HUDEP-2 (cell line): ENCODE measurements at regions not wholly inside any gene's neighbourhood (a gene's known extent, or its start where the extent isn't known, plus 50 kb on each side); places are given as distances from the start of the nearest gene placed in this dataset.
A peak's percentile ranks its signal among the peaks of the same experiment; 100 is the strongest.

Experiments used
- DNase-seq, 76 experiments: peaks; one replicate each; lab custom pipeline; 2025; ENCODE audit not compliant: unreplicated experiment in 76 of 76; lab: John Stamatoyannopoulos, UW

DNA sequence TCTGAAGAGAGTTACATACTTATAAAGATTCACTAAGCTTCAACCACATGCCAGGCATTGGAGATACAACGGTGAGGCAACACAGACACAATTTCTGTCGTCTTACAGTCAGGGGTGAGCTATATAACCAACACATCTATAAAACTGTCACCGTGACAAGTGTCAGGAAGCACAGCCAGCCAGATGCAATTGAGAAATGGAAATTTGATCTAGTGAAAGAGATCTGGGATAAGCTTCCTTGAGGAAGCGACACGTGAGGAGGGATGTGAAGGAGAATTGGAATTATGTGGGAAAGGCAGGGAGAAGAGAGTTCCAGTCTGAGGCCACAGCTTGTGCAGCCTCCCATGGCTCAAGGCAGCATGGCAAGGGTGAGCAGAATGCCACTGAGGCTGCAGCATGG, 50.9 kb upstream of the ZNF354B start:
- DNase-seq: no peak

DNA sequence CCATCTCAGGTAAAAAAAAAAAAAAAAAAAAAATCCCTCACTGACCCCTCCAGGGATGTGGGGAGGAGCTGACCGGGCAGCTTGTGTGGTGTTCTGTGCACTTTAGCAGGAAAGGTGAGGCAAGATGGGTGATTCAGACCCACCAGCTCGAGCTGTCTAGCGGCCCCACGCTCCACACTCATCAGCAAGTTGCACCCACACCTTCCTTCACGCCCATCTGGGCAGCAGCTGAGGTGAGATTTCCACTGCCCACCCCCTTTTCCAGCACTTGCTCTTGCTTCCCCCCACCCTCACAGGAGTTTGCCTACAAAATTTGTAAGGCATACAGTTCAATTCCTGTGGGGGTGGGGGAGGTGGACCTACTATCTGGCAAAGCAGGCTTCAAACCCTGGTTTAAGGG, 58.7 kb upstream of the ZNF354B start:
- DNase-seq: no peak

DNA sequence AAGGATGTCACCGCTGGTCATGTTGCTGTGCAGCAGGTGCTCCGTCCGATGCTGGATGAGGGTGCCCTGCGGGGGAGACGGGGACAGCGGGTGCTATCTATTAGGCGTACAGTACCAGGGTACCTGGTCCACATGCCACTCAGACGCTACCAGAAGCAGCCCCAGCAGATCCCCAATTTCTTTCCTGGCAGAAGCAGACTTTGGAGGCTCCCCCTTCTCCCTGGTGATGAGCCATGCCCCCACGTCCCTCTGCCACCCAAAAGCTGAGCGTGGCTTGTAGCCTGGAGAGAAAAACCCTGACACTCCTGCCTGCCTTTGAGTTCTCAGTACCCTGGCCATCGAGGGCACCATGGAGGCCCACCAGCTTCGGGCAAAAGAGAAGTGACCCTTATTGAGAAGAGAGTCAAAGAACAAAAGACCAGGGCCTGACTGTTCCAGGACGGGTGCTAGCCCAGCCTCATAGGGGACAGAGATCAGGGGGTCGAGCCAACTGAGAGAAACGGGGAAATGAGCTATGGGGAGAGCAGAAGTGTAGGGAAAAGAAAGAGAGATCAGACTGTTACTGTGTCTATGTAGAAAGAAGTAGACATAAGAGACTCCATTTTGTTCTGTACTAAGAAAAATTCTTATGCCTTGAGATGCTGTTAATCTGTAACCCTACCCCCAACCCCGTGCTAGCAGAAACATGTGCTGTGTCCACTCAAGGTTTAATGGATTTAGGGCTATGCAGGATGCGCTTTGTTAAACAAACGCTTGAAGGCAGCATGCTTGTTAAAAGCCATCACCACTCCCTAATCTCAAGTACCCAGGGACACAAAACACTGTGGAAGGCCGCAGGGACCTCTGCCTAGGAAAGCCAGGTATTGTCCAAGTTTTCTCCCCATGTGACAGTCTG, 62.0 kb upstream of the ZNF354B start:
- DNase-seq: no peak

DNA sequence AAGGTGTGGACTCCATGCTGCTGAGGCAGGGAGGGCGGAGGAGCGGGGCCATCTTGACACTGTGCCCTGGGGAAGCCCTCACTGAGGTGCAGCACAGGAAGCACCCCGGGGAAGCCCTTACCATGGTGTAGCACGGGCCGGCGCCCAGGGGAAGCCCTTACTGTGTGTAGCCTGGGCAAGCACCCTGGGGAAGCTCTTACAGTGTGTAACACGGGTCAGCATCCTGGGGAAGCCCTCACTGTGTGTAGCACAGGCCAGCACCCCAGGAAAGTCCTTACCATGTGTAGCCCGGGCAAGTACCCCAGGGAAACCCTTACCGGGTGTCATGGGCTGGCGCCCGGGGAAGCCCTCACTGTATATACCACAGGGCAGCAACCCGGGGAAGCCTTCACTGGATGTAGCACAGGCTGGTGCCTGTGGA, 62.6 kb upstream of the ZNF354B start:
- no peak for DNase-seq

DNA sequence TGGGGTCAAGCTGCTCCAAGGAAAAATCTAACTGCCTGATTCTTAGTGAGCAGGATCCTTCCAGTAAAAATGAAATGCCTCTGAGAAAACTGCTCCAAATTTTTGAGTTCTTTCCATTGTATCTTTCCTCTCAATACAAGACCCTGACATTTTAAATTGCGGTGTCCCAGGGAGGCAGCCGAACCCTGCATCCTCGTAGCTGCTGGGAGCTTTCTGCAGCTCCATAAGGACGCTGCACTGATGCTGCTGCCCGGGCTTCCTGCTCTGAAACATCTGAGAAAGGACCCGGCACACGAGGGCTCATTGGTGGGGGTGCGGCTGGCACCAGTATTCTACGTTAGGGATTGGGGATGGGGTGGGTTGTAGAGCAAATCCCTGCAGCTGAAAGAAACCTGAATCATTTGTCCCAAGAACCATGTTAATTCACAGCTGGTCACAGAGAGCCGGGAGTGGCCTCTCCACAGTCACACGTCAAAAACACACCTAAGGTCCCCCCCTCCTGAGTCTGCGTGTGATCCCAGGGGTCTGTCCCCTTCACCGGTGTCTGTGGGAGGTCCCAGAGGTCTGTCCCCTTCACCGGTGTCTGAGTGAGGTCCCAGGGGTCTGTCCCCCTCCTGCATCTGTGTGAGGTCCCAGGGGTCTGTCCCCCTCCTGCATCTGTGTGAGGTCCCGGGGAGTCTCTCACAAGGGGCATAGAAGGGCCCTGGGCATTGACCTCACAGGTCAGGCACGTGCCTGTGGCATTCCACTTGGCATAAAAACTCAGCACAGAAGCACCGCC, 63.4 kb upstream of the ZNF354B start:
- no peak for DNase-seq

DNA sequence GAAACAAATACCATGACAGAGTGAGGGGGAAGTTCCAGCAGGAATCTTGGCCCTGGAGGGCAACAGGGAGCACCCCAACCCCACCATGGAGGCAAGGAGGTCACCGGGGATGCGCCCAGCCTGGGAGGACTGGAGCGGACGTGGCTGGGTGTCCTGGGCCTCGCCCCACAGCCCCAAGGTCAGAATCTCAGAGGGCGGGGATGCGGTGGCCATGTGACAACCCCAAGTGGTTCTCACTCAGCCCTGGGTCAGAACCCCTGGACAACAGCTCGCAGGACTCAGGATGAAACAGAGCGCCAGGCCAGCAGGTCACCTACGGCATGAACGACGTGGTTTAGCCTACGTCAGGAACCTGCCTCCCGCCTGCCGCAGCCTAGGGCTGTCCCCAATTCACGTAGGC, 64.0 kb upstream of the ZNF354A start:
- no peak for DNase-seq

DNA sequence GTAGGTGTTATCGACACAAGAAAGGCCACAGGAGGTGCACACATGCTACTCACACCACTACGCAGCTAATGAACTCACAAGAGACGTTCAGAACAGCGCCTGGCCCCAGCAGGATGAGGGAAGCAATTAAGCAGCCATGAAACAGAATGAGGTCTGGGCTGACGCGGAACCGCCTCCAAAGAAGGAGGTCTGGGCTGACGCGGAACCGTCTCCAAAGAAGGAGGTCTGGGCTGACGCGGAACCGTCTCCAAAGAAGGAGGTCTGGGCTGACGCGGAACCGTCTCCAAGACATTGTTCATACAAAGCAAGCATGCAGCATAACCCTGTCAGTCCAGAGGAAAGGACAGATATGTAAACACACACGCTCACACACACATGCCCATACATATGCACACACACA, 63.2 kb upstream of the ZNF354A start:
- DNase-seq: no peak

DNA sequence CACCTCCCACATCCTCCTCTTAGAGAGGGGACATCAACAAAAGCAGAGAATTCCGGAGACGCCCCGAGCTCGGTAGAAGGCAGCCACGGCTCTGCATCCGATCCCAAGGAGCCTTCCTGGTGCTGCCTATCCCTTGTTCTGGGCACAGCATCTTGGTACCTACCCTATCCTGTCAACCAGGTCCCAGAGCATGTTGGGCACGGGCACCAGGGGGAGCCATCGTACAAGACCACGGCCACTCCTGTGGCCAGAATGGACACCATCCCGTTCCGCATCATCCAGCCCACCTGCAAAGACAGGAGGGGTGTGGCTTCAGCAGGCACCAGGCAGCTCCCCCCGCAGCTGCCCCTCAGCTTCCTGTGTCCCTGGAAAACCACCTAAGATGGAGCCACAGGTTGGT, 62.7 kb upstream of the ZNF354A start:
- DNase-seq: peak in 8 of 76 experiments; percentile 1 to 19 (median 5)

DNA sequence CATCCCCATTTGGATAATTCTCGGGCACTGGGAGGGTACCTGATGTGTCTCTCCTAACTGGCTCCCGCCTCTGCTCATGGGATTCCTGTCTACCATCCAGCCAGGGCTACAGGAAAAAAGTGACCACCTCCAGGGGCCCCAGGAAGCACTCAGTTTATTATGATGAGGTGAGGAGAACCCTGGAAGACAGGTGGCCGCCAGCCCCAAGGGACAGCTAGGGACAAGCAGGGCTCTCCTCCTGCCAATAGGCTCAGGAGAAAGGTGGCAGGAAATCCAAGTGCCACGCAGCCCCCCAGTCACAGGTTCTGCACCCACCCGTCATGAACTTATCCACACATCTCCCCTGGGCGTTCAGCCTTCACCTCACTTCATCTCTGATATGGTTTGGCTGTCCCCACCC, 61.5 kb upstream of the ZNF354A start:
- no peak for DNase-seq

DNA sequence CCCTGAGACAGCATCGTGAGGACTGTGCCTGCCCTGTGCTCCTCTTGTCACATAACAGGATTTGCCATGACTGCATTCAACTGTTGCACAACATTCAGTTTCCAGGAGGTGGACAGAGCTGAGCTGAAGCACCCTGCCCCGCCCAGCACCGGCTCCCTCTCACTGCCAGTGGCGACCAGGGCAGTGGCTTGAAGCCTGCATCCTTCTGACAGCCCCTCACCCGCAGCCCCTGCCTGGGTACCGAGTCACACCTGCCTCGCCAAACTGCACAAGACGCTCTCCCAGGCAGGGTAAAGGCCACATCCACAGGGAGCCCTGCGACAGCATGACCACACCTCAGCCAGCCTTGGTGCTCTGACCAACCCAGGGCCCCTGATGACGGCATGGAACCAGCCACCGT, 59.9 kb upstream of the ZNF354A start:
- DNase-seq: no peak

DNA sequence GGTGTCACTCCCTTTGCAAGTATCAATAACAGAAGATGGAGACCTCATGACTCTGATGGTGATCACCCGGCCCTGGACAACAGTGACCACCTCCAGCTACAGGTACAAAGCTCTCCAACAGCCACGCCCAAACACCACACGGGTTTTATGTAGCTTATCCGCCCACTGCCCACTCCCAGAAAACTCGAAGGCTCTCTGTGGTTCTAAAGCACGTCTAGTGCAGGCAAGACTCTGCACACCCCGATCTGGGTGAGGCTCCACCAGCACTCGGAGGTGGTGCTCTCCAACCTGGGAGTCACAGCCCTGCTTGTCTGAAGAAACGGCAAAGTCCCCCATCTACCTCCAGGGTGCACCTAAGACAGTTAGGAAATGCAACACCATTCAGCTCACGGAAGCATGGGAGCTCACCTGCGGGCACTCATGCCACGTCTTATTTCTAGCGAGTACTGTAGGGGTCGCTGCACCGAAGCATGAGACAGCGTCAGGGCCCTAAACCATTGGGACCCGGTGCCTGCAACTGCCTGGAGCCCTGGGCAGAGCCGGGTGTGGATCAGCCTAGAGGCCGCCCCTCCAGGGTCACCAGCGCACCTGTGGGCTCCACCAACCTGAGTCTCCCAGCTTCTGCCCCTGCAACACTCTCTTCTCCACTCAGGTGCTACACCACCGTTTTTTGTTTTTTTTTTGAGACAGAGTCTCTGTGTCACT, 58.1 kb upstream of the ZNF354A start:
- DNase-seq: no peak

DNA sequence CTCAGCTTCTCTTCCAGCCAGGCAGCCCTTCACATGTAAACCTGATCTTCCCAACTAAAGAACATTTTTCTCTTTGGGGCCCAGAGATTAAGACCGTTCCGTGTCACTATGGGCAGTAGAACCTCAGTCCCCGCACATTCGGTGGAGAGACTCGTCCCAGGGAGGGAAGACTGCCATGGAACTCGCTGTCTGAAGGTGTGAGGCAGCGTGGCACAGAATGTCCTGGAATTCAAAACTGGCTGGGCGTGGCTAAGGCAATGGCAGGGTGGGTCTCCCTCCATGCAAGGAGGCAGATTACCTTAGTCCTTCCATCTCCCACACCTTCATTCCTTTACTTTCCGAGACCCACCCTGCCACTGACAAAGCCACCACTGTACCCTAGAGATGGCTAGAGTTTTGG, 57.4 kb upstream of the ZNF354A start:
- no peak for DNase-seq

DNA sequence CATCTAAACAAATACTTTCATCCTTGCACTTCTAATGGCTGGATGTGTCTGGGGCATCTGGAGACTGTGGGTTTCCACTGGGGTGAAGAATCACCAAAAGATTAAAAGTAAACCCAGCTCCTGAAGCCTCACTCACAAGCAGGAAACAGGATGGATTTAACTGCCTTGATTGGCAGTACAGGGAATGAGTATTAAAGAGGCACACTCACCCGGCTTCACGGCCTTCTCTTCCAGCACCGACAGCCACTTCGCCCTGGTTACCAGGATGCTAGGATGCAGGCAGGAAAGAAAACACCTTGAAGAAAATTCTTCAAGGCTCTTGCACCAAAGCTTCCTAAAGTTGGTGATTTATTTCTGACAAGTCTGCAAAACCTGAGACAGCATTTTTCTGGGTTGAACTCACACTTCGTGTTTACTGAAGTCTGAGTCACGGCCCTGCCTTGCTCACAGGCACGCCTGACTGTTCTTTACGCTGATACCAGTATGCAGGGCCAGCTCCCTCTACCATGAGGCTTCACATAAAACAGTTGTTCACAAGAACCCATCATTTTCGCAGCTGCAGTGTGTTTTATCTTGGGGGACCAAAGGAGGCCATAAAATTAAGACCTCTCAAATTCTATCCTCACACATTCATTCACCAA, 56.5 kb upstream of the ZNF354A start:
- no peak for DNase-seq

DNA sequence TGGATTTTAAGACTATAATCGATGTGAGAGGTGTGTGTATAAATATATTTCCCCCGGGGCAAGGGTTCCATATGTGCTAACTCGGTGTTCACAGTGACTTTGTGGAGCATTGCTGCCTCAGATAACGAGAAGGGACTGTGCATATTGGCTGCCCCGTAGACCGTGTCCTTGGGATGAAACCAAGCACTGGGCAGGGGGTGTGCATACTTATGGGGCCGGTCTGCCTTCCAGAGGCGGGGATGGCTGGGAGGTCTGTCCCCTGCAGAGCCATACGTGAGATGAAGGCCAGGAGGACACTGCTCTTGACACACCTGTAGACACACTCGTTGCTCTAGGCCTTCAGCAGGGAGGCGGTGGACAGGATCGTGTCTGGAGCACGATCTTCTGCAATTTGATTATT, 56.0 kb upstream of the ZNF354A start:
- no peak for DNase-seq

DNA sequence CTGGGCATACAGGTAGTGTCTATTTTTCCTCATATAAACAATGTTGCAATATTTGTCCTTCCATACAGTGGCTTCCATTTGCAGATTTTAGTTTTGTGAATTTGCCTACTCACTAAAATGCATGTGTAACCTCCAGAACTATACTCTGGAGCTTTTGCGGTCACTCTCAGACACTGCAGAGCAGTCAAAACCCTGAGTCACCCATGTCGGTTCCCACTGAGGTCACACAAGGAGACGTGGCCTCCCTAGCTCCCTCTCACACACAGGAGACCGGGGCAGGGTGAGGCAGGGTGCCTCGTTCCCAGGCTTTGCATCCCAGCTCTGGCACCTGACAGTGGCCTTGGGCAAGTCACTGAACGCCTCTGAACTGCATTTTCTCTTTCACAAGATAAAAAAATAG, 55.5 kb upstream of the ZNF354A start:
- DNase-seq: no peak

DNA sequence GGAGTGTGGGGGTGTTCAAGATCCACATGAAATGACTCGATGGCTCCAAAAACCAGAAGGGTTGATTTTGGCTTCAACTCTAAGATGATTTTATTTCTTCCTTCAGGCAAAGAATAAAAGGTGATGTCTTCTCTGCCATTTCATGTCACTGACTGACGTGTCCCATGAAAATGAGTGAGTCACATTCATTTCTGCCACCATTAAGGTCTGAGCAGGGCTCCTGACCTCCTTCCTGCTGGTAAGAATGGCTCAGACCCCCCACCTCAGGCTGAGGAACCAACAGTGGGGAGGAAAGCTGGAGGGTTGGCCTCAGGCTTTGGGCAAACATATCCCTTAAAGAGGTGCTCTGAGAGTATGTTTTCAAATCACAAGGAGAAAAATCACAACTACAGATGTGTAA, 53.9 kb upstream of the ZNF354A start:
- DNase-seq: no peak

DNA sequence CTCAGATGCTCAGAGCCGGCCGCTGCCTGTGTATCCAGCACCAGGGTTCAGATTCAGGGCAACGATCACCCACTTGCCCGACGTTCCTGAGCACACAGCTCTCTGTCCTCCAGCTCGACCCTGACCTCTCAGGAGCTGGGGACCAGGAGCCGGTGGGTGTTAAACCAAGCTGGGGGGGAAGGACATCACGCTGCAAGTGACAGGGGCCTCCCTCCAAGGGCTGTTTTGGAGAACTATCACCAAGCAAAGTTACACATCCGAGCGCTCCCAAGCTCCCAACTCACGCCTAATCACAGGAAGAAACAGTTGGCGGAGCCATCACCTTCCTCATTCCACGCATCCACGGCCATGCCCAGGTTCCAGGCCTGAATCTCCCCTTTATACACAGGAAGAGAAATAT, 51.5 kb upstream of the ZNF354A start:
- DNase-seq: no peak

DNA sequence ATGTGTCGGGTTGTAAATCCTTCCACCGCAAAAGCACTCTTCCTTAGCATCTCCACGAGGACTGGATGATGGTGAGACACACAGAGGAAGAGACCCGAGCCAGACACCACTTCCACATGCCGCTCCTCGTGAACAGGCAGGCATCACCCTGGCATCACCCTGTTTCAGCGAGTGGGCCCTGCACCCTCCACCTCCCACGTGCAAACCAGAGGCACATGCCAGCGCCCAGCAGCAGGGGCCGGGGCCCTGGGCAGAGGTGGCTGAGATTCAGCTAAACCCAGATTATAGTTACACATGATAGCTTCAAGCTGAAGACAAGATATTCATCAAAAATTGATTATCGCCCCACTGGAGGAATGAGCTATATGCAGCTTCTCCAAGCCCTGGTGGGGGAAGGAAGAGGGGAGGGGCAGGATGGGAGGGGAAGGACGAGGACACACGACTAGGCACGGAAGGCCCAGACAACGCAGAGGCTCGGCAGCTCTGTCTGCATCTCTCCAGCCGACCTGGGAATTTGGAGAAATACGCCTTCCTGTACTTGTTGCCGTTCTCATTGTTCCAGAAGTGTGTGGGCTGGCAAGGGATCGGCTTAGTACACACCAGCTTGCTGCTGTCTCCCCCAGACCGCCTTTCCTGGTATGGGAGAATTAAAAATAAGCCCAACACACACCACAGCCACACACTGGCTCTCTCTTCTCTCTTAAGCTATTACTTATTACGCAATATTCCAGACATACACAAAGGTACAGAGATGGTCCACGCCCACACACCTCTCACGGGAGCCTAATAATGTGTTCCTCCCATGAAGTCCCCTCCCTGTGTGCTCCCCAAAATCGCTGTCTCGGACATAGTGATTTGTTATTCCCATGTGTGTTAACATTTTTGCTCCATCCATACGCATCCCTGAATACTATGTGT, 50.4 kb upstream of the ZNF354A start:
- no peak for DNase-seq
